Choroid plexus epithelial cell (primary cell): ENCODE measurements at regions not wholly inside any gene's neighbourhood (a gene's known extent, or its start where the extent isn't known, plus 50 kb on each side); places are given as distances from the start of the nearest gene placed in this dataset.

ENCODE experiments used
- DNase-seq: peaks from one replicate; pipeline ENCODE4 v3.0.0-alpha.2; 2010; ENCODE audit warnings: low read depth
- H3K4me3 ChIP-seq: 2 replicates; pipeline ENCODE4 v1.5.1; 2011; ENCODE audit warnings: low read depth, mild to moderate bottlenecking, control low read depth, low read length, moderate library complexity
- TF ChIP-seq, protein P1 (sequence below): conservative IDR thresholded peaks from 2 replicates; pipeline ENCODE4 v1.5.1; 2011; ENCODE audit warnings: low read depth, mild to moderate bottlenecking, control low read depth, inconsistent platforms, low read length, moderate library complexity

DNA sequence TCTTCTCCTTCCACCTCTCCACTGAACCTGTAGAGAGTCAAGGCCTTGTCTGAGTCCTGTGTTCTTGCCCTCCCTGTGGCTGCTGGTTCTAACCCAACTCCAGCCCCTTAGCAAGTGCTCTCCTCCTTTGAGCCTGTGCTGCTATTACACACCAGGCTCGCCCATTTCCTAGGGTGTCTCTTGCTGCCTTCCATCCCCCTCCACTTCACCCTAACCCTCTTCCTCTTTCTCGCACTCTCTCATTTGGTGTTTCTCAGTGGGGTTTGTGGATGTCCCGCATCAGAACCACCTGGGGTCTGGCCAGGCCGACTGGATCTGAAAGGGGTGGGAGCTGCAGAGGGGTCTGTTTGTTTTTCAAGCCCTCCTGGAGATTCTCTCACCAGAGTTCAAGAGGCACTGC is 156.7 kb downstream of the SPRY1 start:
- TF ChIP-seq, protein P1, sequence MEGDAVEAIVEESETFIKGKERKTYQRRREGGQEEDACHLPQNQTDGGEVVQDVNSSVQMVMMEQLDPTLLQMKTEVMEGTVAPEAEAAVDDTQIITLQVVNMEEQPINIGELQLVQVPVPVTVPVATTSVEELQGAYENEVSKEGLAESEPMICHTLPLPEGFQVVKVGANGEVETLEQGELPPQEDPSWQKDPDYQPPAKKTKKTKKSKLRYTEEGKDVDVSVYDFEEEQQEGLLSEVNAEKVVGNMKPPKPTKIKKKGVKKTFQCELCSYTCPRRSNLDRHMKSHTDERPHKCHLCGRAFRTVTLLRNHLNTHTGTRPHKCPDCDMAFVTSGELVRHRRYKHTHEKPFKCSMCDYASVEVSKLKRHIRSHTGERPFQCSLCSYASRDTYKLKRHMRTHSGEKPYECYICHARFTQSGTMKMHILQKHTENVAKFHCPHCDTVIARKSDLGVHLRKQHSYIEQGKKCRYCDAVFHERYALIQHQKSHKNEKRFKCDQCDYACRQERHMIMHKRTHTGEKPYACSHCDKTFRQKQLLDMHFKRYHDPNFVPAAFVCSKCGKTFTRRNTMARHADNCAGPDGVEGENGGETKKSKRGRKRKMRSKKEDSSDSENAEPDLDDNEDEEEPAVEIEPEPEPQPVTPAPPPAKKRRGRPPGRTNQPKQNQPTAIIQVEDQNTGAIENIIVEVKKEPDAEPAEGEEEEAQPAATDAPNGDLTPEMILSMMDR, result no peak
- DNase-seq, result no peak

DNA sequence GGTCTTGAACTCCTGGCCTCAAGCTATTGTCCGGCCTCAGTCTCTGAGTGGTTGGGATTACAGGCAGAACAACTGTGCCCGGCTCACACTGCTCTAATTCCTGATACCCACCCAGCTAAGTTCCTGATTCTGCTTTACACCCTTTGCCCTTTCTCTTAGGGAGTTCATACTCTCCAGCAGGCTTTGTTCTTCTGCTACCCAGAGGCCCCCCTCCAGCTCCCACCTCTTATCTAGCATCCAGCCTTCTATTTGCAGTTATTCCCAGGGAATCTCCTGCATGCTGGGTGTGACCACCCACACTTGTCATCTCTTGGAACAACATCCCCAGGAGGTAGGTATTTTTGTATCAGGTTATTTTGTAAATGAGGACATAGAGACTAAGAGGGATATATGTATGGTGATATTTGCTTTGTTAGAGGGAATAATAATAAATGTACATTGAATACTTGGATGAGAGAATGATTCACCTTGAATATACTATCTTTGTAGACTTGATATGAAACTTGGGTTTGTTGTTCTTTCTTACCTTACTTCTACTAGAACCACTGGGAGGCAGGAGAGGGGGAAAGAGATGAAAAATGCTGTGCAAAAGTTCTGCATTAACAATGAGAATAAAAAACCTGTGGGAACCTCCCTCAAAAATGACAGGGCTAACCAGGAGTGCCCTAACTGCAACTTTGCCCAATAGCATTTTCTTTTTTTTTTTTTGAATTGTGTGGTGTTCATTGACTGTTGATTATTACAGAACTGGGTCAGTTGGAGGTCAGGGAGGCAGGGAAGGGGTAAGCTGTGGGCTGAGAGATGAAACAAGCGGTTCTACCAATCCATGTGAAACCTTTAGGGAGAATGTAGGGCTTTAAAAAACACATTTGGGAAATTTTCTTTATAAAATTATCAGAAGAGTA is 157.4 kb downstream of the SPRY1 start:
- TF ChIP-seq, protein P1, result no peak
- no peak overlapping the region for H3K4me3 ChIP-seq
- DNase-seq, result no peak

More for the DNA sequence above, 156.7 kb downstream of the SPRY1 start:
- H3K4me3 ChIP-seq, result no peak overlapping the region

DNA sequence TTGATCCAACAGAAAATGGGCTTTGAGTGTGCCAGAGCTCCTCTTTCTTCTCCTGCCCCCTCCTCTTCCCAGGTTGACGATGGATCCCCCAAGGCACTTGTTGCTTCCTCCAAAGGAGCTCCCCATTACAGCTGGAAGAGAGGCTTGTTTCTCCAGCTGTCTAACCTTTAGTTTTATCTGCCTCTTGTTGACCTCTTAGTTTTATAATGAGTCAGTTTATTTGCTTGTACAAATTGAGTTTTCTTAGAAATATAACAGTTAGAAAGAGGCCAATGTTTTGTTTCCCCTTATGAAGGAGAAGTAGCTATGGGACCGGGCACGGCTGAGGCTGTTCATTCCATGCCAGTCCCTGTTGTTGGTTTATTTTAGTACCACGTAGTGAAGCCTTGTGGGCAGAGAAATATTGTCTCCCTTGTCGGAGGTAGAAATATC is 158.2 kb downstream of the SPRY1 start:
- no peak overlapping the region for H3K4me3 ChIP-seq
- no peak for DNase-seq
- TF ChIP-seq, protein P1, result no peak

DNA sequence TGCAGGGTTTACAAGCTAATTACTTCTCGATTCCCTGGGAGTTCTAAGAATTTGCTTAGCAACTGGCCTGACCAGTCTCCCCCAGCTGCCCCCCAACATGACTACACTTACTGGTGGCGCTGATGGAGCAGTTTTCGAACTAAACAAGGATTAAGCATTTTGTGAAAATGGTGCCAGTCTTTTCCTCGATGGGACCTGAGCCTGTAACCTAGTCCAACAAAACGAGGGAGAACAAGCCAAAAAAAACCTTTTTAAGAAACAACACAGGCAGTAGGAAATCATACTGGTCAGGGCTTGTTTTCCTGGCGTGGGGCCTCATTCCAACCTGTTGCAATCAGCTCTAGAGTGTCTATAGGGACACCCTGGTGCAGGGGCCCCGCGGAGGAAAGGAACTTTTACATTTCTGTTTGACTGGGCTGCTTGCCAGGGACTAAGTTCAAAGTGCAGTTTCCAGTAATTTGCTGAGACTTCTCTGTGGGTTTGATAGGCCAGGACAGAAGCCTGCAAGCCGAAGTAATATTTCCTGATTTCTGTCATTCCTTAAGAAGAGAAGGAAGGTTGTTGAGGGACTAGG is 158.7 kb downstream of the SPRY1 start:
- TF ChIP-seq, protein P1, result no peak
- peak; percentile 99 for DNase-seq
- no peak overlapping the region for H3K4me3 ChIP-seq

DNA sequence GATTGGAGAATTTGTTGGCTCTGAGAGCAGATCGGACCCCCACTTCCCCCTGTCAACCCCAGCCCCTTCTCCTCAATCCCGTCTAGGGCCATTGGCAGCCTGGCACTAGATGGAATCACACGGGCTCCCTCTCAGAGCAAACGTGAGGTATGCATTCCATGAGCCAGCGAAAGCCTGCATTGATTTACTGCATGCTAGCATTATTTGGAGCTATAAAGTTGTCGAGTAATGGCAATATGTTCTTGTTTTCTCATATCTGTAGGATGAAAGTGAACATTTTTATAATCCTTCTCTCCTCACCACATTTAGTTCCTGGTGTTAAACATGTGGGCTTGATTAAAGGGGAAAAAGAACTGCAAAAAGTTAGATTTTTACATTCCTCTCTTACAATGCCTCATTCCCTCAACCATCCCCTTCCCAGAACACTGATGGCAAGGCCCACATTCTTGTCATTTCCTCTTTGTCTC is 159.2 kb downstream of the SPRY1 start:
- TF ChIP-seq, protein P1, result no peak
- H3K4me3 ChIP-seq, result no peak overlapping the region
- no peak for DNase-seq

DNA sequence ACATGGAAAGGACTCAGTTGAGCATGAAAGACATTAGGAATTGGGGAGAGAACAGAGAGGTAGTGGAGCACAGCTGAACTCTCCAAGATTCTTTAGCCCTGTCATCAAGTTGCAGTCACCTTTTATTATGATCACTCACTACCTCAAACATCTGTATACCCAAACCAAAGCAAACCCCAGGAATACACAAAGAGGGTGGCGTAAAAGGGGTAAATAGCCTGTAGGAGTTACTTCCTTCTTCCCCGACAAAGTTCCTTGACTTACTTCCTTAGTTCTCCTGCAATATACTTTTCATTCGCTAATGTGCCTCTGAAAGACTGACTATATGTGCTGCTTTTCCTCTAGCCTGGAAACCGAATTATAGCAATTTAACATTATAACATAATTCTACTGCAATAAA is 159.9 kb downstream of the SPRY1 start:
- DNase-seq, result no peak
- H3K4me3 ChIP-seq, result no peak overlapping the region
- TF ChIP-seq, protein P1, result no peak
